Transverse colon (tissue), 3 donors: ENCODE measurements at regions not wholly inside any gene's neighbourhood (a gene's known extent, or its start where the extent isn't known, plus 50 kb on each side); places are given as distances from the start of the nearest gene placed in this dataset.

Experiments
- POLR2A ChIP-seq: fragments of 450-650 bp; IDR thresholded peaks from one replicate; pipeline ENCODE4 v1.6.1; 2016; ENCODE audit warnings: antibody characterized with exemption, mild to moderate bottlenecking, moderate library complexity
- POLR2AphosphoS5 ChIP-seq, 3 donors: sonication (generic); formaldehyde crosslinking; IDR thresholded peaks; one replicate each; pipeline ENCODE4 v1.6.1; 2016; ENCODE audit warnings: antibody characterized with exemption in 3 of 3

DNA sequence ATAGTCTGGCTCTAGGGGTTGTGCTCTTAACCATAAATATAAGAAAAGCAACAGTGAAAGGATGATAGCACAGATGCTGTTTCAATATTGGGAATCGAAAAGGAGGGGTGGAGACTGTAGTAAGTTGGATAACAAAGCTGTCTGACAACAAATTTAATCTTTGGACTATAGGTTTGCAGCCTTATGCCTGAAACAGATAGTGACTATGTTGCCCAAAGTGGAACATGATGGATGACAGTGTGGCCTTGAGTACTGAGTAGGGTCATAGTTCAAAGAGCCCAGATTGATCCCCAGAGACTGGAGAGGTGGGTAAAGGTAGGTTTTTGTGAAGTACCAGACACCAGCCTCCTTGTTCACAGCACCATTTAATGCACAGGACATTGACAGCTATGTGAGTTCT is 144.0 kb upstream of the PALMD start:
- TF ChIP-seq POLR2AphosphoS5 (IDR thresholded peaks at IDR 0.05) (no peak), POLR2A (no peak)
